ENCODE measurements at regions not wholly inside any gene's neighbourhood (a gene's known extent, or its start where the extent isn't known, plus 50 kb on each side); places are given as distances from the start of the nearest gene placed in this dataset.

DNA sequence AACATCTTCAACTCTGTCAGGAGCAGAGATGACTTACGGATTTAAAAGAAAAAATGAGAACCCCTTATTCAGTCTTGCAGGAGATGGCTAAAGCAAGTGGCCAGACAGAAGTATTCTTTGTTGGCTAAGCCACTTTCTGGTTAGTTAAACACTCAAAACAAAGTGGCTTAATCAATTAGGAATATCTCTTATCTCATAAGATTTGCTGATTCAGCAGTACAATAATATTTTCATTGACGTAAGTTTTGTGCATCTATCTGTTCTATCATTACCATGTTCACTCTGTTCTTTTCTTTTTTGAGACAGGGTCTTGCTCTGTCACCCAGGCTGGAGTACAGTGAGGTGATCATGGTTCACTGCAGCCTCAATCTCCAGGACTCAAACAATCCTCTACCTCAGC lies 342.0 kb downstream of the EN1 start:
- no peak for DNase-seq

DNA sequence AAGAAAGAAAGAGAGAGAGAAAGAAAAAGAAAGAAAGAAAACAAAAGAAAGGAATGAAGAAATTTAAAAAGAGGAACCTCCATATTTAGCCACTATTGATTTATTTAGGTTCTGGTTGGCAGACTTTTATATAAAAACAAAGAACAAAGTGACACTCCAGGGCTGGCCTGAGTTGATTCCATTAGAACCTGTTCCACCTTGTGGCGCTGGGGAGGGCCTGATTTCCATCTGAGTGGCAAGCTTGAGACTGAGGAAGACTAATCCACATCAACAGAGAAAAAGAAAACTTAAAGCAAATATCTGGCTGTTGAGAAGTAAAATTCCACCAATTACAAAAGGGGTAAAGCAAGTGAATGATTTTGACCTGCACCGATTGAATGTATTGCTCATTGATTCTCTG lies 345.3 kb downstream of the EN1 start:
- no peak for DNase-seq

DNA sequence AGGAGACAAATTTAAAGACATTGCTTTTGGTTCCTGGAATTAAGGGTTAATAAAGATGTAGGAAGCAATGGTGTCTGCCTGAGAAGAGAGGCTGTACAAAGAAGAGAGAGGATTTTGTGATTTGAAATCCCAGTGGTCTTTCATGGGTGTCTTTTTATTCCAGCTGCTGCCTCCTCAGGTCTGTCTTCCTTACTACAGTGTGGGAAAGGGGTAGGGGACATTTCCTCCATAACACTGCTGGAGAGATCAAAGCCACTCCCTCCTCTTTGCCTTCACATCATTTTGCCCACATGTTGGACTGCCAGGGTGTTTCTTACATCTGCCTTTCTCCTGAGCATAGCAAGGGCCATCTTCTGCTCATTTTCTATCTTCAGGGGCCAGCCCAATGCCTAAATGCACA lies 348.5 kb downstream of the EN1 start:
- no peak for DNase-seq

DNA sequence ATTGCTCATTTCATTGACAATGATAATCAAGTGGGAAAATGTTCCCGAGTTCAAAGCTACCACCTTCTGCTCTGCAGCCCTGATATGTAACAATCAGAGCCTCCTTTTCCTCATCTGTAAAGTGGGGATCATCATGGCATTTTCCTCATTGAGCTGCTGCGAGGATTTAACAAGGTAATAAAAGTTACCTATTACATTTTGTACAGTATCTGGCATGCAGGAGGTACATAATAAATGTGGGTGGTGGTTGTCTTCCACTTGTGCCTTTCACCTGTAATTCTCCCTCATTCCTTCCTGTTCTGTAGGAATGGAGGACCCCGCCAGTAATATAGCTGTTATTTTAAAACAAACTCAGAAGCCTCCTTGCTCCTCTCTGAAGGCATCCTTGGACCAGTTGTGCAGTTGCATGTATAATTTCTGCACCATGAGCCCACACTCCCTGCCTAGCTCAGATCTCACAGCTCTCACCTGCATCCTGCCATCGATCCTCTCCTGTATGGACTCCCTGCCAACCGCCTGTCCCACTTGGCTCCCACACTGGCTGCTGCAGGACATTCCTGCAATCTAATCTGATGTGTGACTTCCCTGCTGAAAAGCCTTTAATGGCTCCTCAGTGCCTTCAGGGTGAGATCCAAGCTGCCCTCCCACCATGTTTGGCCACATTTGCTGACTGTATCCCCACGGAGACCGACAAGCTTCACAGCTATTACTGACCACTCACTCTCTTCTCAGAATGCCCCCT lies 350.4 kb downstream of the EN1 start:
- no peak for DNase-seq

GRCh38 chr2:118496467-118496866 lies 351.0 kb downstream of the EN1 start:
- DNase-seq, result no peak

GRCh38 chr2:118495290-118495689 lies 352.2 kb downstream of the EN1 start:
- no peak for DNase-seq

- no peak for DNase-seq
Measured at GRCh38 chr2:118493213-118493612, 354.2 kb downstream of the EN1 start.

DNA sequence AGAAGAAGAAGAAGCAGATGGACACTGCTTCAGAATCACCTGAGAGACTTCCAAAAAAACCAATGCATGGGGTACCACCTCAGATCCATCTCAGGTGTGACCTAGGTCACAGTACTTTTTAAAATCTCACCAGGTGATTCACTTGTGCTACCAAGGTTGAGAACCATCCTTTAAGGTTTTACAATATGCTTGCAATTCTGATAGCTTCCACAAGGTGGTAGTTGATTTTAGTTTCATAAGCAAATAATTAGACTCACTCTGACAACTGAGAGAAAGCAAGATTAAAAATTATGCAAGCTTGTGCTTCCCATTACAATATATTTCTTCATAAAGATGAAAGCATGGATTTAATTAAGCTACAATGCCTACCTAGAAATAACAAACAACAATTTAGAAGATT lies 355.1 kb downstream of the EN1 start:
- DNase-seq, result no peak

GRCh38 chr2:118490330-118490729 lies 357.1 kb downstream of the EN1 start:
- DNase-seq, result no peak

GRCh38 chr2:118489712-118490299 lies 357.6 kb downstream of the EN1 start:
- no peak for DNase-seq

DNA sequence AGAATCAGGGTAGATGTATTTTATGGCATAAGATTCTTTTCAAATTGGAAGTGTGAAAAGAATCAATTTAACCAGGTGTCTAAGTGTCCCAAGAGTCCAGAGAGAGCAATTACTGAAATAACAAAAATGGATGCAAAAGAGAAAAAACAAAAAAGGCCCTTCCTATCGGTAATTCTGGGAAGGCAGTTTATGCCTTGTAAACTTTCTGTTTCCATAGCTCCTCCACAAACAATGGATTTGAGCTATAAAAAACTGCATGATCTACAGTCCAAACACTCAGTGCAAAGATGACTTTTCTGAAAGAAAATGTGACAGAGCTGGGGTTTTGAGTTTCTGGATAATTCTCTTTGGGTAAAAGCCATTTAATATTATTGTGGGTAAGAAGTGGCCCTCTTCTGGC lies 366.1 kb downstream of the EN1 start:
- no peak for DNase-seq

GRCh38 chr2:118479020-118479419 lies 368.4 kb downstream of the EN1 start:
- DNase-seq, result no peak

DNA sequence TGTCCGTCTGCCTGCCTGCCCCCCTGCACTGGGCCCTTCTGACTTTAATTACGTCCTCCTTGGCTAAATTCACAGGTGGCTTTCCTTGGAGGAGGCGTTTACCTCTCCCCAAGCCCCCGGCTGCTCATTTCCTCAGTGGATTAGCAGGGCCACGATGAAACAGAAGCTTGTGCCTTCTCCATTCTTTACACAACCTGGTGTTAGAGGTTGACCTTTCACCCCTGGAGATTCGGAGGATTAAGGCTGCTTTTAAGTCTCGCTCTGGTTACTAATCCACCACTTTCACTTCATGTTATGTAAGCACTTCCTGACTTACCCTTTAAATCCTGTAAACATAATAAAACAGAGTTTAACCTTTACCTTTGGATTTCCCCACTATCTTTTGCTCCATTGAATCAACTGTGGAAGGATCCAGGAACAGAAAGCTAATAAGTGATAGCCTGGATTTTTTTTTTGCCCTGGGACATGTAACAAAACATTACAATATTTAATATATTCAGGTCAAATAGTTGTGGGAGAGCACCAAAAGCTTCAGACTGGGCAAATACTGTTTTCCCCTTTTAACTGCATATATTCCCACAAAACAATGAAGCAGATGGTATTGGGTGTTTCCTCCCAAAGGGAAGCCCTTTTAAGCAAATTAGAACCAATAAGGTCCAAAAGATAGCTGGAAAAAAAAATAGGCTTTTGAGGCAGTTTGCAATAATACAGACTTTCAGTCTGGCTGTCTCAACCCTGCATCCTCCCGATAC lies 370.2 kb downstream of the EN1 start:
- DNase-seq, result no peak

DNA sequence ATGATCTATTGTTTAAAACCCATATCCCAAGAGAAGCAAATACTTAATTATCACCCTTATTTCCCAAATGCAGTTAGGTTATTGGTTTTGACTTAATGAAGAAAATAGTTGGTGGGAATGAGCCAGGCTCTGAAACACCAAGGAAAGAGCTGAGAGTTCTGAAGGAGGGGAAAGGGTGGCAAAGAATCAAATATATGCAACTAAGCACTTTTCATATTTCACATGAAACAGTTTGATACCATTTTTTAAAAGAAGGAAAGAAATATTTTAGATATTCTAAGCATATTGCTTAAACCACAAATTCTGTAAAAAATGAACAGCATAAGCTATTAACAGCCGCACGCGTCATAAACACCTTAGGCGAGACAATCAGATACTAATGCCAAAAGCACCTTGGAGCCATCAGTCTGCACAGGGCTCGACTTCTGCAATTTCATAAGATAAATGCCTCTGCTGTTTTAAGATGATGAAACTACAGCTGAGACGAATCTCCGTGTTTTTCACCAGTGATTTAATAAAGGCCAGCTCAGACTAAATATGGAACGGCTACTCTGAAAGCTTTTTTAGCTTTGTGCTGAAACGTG lies 371.7 kb downstream of the EN1 start:
- DNase-seq, result no peak

DNA sequence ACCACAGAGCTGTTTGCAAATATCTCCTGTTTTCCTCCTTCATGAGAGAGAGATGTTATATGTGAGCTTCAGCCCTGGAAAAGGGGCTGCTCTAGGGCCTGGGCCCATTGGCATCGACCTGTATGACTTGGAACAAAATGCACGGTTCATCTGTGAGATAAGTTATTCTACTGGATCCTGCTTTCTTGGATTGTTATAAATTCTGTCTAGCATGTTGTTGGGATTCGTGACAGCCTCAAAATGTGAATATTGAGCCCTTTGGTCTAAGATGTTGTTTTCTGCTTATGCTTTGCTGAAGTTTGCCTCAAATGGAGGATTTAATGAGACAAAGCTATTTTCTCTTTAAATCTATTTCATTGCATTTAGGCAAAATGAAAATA lies 372.9 kb downstream of the EN1 start:
- DNase-seq, result no peak

- DNase-seq, result no peak
Measured at GRCh38 chr2:118473846-118474540, 373.5 kb downstream of the EN1 start.

DNA sequence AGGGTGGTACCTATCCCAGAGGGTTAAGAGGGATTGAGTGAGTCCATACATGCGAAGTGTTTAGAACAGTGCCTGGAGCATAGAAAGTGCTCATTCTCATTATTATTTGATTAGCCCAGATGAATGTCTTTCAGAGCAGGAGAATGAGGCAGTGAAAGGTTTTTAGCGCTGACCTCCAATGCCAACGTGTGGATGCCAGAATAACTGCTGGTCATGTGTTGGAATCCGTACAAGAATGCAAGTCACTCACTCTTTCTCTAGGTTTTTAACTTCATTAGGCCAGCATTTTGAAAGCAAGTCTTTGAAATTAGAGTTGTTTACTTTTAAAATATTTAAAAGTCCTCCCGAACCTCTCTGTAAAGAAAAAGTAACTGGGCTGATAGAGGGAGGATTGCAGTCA lies 374.2 kb downstream of the EN1 start:
- DNase-seq, result no peak

DNA sequence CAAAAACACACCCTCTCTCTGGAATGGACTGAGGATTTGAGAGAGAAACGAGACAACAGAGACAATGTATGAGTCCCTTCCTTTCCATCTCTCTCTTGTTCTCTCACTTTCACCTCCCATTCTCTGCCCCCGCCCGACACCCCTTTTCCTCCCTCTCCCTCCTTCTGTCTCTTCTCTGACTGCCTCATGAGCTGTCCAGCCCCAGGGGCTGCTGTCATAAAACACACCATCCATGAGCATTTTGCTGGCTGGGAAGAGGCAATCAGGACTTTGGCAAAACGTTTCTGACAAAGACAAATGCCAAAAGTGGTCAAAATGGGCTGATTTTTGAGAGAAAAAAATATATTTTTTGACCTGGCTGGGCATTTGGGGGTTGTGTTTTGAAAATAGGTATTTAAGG lies 377.2 kb downstream of the EN1 start:
- DNase-seq, result no peak

DNA sequence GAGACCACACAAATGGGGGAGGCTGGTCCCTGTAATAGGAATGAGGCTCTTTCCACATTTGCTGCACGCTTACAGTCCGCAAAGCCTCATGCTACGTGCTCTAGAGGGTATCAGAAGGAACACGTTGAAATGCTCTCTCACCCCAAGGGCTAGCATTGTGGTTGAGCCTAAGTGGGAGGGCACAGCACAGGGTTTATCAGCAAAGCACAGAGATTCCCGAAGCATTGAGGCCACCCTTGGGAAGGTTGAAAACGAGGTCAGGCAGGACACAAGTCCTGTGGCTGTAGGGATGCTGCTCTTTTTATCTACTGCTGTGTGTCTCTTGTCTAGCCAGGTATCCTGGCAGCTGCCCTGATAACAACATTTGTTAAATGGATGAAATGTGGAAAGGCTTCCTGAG lies 378.3 kb downstream of the EN1 start:
- no peak for DNase-seq

DNA sequence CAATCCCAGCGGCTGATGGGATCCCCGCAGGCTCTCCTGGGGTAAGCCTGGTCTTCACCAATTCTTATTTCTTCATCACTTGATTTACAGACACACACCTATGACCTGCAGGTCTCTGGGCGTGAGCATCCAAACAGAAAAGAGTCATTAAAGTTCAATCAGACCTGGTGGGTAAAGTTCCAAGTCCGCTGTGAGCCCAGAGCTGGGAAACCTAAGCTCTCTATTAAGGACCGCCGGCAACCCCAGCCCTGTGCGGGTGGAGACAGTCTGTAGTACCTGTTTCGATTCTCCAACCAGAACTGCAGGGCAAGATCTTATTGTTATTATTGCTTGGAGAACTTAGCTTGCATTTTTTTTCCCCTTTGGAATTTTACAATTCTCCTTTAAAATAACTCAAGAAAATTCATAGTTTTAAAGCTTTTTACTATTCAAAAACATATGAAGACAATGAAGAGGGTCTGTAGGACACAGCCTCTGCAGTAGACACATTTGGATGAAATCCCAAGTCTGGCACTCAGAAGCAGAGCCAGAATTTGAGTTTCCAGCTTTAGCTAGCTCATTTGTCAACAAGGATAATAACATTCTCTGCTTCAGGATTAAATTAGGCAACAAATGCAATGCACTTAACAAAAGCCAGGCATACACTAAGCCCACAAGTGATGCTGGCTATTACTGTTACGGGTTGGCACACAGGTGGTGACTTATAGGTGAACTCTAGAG lies 376.4 kb downstream of the INSIG2 start:
- DNase-seq, result no peak

- DNase-seq, result no peak
Measured at GRCh38 chr2:118464046-118464445, 375.8 kb downstream of the INSIG2 start.

GRCh38 chr2:118460425-118460824 lies 372.2 kb downstream of the INSIG2 start:
- DNase-seq, result no peak
